Hepatocyte (in vitro differentiated cells): ENCODE measurements at regions not wholly inside any gene's neighbourhood (a gene's known extent, or its start where the extent isn't known, plus 50 kb on each side); places are given as distances from the start of the nearest gene placed in this dataset.

Experiments
- CTCF ChIP-seq: fragments of 200-600 bp; sonication (generic); IDR thresholded peaks from 2 replicates; pipeline ENCODE4 v1.5.1; 2016; ENCODE audit warnings: antibody characterized with exemption, mild to moderate bottlenecking; ENCODE audit not compliant: poor library complexity
- EZH2phosphoT487 ChIP-seq: fragments of 200-600 bp; sonication (generic); IDR thresholded peaks from one replicate; pipeline ENCODE4 v1.6.1; 2018; ENCODE audit warnings: antibody characterized with exemption, mild to moderate bottlenecking, low read depth, moderate library complexity; ENCODE audit not compliant: unreplicated experiment, severe bottlenecking

- no peak for TF ChIP-seq CTCF
- no peak for TF ChIP-seq EZH2phosphoT487
These were observed 89.6 kb upstream of the THBS1 start for GRCh38 chr15:39491115-39491885.
